Parathyroid adenoma (tissue), 2 donors: ENCODE measurements at regions not wholly inside any gene's neighbourhood (a gene's known extent, or its start where the extent isn't known, plus 50 kb on each side); places are given as distances from the start of the nearest gene placed in this dataset.

ENCODE experiments used
- H2AFZ ChIP-seq: fragments of 300-600 bp; sonication (generic); one replicate; pipeline ENCODE4 v1.7.0; 2017; ENCODE audit warnings: antibody characterized with exemption, mild to moderate bottlenecking
- H3K27ac ChIP-seq: fragments of 300-600 bp; sonication (generic); one replicate; pipeline ENCODE4 v1.7.0; 2017
- H3K27me3 ChIP-seq: fragments of 300-600 bp; sonication (generic); one replicate; pipeline ENCODE4 v1.7.0; 2017; ENCODE audit warnings: low read length; ENCODE audit not compliant: control insufficient read depth, insufficient read depth
- H3K36me3 ChIP-seq: fragments of 300-600 bp; sonication (generic); one replicate; pipeline ENCODE4 v1.7.0; 2017; ENCODE audit warnings: low read length; ENCODE audit not compliant: control insufficient read depth, insufficient read depth
- H3K4me1 ChIP-seq: fragments of 300-600 bp; sonication (generic); one replicate; pipeline ENCODE4 v1.7.0; 2017; ENCODE audit warnings: control low read depth
- H3K4me2 ChIP-seq: fragments of 300-600 bp; sonication (generic); one replicate; pipeline ENCODE4 v1.7.0; 2017; ENCODE audit warnings: low read length
- H3K4me3 ChIP-seq: fragments of 300-600 bp; sonication (generic); one replicate; pipeline ENCODE4 v1.7.0; 2017; ENCODE audit warnings: low read depth, low read length
- H3K79me2 ChIP-seq: fragments of 300-600 bp; sonication (generic); one replicate; pipeline ENCODE4 v1.7.0; 2017; ENCODE audit warnings: control low read depth
- H3K9ac ChIP-seq: fragments of 300-600 bp; sonication (generic); one replicate; pipeline ENCODE4 v1.7.0; 2017; ENCODE audit warnings: mild to moderate bottlenecking
- H3K9me3 ChIP-seq: fragments of 300-600 bp; sonication (generic); one replicate; pipeline ENCODE4 v1.7.0; 2017; ENCODE audit warnings: low read length; ENCODE audit not compliant: control insufficient read depth
- TF ChIP-seq, protein P1 (sequence below): fragments of 300-600 bp; sonication (generic); IDR thresholded peaks from one replicate; pipeline ENCODE4 v1.7.0; 2017; ENCODE audit warnings: antibody characterized with exemption, mild to moderate bottlenecking
- donor health status: primary hyperparathyroidism.

- no peaks in the 10 kb centered on the region for H3K9me3 ChIP-seq
- no peak overlapping the region for H3K4me2 ChIP-seq
- H3K79me2 ChIP-seq: no peaks in the 10 kb centered on the region
- H3K4me1 ChIP-seq: no peaks in the 10 kb centered on the region
- no peaks in the 10 kb centered on the region for H3K27me3 ChIP-seq
- H3K27ac ChIP-seq: no peak overlapping the region
- H2AFZ ChIP-seq: no peak overlapping the region
- no peaks in the 10 kb centered on the region for H3K36me3 ChIP-seq
- no peak overlapping the region for H3K9ac ChIP-seq
- no peak overlapping the region for H3K4me3 ChIP-seq
- TF ChIP-seq, protein P1, sequence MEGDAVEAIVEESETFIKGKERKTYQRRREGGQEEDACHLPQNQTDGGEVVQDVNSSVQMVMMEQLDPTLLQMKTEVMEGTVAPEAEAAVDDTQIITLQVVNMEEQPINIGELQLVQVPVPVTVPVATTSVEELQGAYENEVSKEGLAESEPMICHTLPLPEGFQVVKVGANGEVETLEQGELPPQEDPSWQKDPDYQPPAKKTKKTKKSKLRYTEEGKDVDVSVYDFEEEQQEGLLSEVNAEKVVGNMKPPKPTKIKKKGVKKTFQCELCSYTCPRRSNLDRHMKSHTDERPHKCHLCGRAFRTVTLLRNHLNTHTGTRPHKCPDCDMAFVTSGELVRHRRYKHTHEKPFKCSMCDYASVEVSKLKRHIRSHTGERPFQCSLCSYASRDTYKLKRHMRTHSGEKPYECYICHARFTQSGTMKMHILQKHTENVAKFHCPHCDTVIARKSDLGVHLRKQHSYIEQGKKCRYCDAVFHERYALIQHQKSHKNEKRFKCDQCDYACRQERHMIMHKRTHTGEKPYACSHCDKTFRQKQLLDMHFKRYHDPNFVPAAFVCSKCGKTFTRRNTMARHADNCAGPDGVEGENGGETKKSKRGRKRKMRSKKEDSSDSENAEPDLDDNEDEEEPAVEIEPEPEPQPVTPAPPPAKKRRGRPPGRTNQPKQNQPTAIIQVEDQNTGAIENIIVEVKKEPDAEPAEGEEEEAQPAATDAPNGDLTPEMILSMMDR: no peak
Observed at GRCh38 chr4:116603096-116603495, 482.3 kb downstream of the TRAM1L1 start.

GRCh38 chr4:116599859-116600258 is 485.5 kb downstream of the TRAM1L1 start:
- TF ChIP-seq, protein P1: no peak
- Histone ChIP-seq H3K4me1 (no peaks in the 10 kb centered on the region), H3K27ac (no peak overlapping the region), H3K36me3 (no peaks in the 10 kb centered on the region), H3K9me3 (no peaks in the 10 kb centered on the region), H3K9ac (no peak overlapping the region), H2AFZ (no peak overlapping the region), H3K79me2 (no peaks in the 10 kb centered on the region), H3K27me3 (no peaks in the 10 kb centered on the region), H3K4me3 (no peak overlapping the region), H3K4me2 (no peak overlapping the region)

- H3K79me2 ChIP-seq: no peaks in the 10 kb centered on the region
- no peaks in the 10 kb centered on the region for H3K36me3 ChIP-seq
- no peak overlapping the region for H3K4me3 ChIP-seq
- no peak overlapping the region for H2AFZ ChIP-seq
- H3K4me1 ChIP-seq: no peaks in the 10 kb centered on the region
- TF ChIP-seq, protein P1: no peak
- no peak overlapping the region for H3K4me2 ChIP-seq
- no peaks in the 10 kb centered on the region for H3K27me3 ChIP-seq
- H3K9me3 ChIP-seq: no peaks in the 10 kb centered on the region
- H3K9ac ChIP-seq: no peak overlapping the region
- H3K27ac ChIP-seq: no peak overlapping the region
Observed at GRCh38 chr4:116598980-116599789, 486.2 kb downstream of the TRAM1L1 start.

DNA sequence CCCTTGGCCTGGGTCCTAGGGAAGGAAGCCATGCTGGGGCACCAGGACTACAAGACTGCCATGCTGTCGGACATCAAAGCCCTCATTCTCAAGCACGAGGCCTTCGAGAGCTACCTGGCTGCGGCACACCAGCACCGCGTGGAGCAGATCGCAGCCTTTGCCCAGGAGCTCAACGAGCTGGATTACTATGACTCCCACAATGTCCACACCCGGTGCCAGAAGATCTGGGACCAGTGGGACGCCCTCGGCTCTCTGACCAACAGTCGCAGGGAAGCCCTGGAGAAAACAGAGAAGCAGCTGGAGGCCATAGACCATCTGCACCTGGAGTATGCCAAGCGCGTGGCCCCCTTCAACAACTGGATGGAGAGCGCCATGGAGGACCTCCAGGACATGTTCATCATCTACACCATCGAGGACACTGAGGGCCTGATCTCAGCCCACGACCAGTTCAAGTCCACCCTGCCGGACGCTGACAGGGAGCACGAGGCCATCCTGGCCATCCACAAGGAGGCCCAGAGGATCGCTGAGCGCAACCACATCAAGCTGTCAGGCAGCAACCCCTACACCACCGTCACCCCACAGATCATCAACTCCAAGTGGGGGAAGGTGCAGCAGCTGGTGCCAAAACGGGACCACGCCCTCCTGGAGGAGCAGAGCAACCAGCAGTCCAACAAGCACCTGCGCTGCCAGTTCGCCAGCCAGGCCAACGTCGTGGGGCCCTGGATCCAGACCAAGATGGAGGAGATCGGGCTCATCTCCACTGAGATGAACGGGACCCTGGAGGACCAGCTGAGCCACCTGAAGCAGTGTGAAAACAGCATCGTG is 487.0 kb downstream of the TRAM1L1 start:
- TF ChIP-seq, protein P1: no peak

More for the DNA sequence above, 487.0 kb downstream of the TRAM1L1 start:
- Histone ChIP-seq H3K4me2 (no peak overlapping the region), H3K36me3 (no peaks in the 10 kb centered on the region), H3K4me3 (no peak overlapping the region), H2AFZ (no peak overlapping the region), H3K27me3 (no peaks in the 10 kb centered on the region), H3K9ac (no peak overlapping the region), H3K9me3 (no peaks in the 10 kb centered on the region), H3K4me1 (no peaks in the 10 kb centered on the region), H3K27ac (no peak overlapping the region), H3K79me2 (no peaks in the 10 kb centered on the region)
